22Rv1 (cell line): ENCODE measurements at regions not wholly inside any gene's neighbourhood (a gene's known extent, or its start where the extent isn't known, plus 50 kb on each side); places are given as distances from the start of the nearest gene placed in this dataset.

ENCODE experiments used
- ZFX ChIP-seq: fragments of 450-650 bp; IDR thresholded peaks from 2 replicates; pipeline ENCODE4 v1.6.1; 2017; ENCODE audit warnings: antibody characterized with exemption, borderline replicate concordance
- TF ChIP-seq, protein P1 (sequence below): fragments of 450-650 bp; IDR thresholded peaks from 2 replicates; pipeline ENCODE4 v1.5.1; 2017; ENCODE audit warnings: mild to moderate bottlenecking

DNA sequence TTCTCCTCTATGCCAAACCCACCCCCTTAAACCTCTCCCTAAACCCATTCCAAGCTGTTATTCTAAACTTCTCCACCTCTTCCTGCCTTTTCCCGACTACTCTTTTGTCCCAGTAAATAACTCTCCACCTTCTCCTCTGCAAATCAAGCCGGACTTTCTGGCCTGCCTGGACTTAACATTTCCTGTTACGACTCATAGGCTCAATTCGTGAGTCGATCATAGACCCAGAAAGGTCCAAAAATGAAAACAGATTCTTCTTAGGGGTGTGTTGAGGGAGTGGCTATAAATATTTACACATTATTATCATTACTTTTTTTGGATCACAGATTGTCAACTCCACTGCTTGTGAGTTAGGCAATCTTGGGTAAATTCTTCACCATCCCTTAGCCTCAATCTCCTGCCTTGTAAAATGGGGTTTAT, 59.0 kb upstream of the HABP2 start:
- TF ChIP-seq, protein P1, sequence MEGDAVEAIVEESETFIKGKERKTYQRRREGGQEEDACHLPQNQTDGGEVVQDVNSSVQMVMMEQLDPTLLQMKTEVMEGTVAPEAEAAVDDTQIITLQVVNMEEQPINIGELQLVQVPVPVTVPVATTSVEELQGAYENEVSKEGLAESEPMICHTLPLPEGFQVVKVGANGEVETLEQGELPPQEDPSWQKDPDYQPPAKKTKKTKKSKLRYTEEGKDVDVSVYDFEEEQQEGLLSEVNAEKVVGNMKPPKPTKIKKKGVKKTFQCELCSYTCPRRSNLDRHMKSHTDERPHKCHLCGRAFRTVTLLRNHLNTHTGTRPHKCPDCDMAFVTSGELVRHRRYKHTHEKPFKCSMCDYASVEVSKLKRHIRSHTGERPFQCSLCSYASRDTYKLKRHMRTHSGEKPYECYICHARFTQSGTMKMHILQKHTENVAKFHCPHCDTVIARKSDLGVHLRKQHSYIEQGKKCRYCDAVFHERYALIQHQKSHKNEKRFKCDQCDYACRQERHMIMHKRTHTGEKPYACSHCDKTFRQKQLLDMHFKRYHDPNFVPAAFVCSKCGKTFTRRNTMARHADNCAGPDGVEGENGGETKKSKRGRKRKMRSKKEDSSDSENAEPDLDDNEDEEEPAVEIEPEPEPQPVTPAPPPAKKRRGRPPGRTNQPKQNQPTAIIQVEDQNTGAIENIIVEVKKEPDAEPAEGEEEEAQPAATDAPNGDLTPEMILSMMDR: no peak
- TF ChIP-seq ZFX: no peak
